Small intestine (tissue), 7 donors: ENCODE measurements at regions not wholly inside any gene's neighbourhood (a gene's known extent, or its start where the extent isn't known, plus 50 kb on each side); places are given as distances from the start of the nearest gene placed in this dataset.

Experiments
- DNase-seq, 2 donors: peaks; one replicate each; pipeline versions ENCODE4 v3.0.0 to v3.0.0-alpha.2; 2013
- FAIRE-seq: peaks from 2 replicates; lab custom pipeline; 2012; peaks lifted over from hg19 to GRCh38; lab: Jason Lieb, UNC
- H3K27ac ChIP-seq, 3 donors: one replicate each; pipeline ENCODE4 v1.5.1; 2013; ENCODE audit warnings: low read length in 2 of 3, mild to moderate bottlenecking in 2 of 3, control low read depth in 1 of 3, inconsistent platforms in 1 of 3, low read depth in 1 of 3, moderate library complexity in 1 of 3
- H3K27me3 ChIP-seq, 3 donors: one replicate each; pipeline ENCODE4 v1.6.1; 2013; ENCODE audit warnings: low read length in 3 of 3, inconsistent platforms in 1 of 3; ENCODE audit not compliant: control insufficient read depth in 3 of 3, insufficient read depth in 3 of 3
- H3K36me3 ChIP-seq, 3 donors: one replicate each; pipeline ENCODE4 v1.6.1; 2013; ENCODE audit warnings: low read length in 3 of 3, inconsistent platforms in 1 of 3, low read depth in 1 of 3, mild to moderate bottlenecking in 1 of 3, moderate library complexity in 1 of 3; ENCODE audit not compliant: control insufficient read depth in 3 of 3, insufficient read depth in 2 of 3
- H3K4me1 ChIP-seq, 3 donors: one replicate each; pipeline ENCODE4 v1.6.1; 2013; ENCODE audit warnings: low read length in 2 of 3, inconsistent platforms in 1 of 3, low read depth in 1 of 3, mild to moderate bottlenecking in 1 of 3, moderate library complexity in 1 of 3; ENCODE audit not compliant: control insufficient read depth in 3 of 3, insufficient read depth in 2 of 3
- H3K4me3 ChIP-seq, 3 donors: one replicate each; pipeline ENCODE4 v1.5.1; 2013; ENCODE audit warnings: low read length in 3 of 3, control low read depth in 1 of 3, inconsistent platforms in 1 of 3, low read depth in 1 of 3, mild to moderate bottlenecking in 1 of 3, moderate library complexity in 1 of 3
- H3K9me3 ChIP-seq, 2 donors: one replicate each; pipeline ENCODE4 v1.6.1; 2013; ENCODE audit warnings: low read depth in 1 of 2, low read length in 1 of 2; ENCODE audit not compliant: control insufficient read depth in 2 of 2, insufficient read depth in 1 of 2
- WGBS, 3 donors: extraction: QIAGEN DNeasy Blood & Tissue Kit; methylation state at CpG; one replicate each; pipeline ENCODE4 v1.1.7; 2013; 5-methylcytosine and 5-hydroxymethylcytosine counted together
- donor health status: healthy with polysubstance abuse.
- donor health status: control.
- donor health status: control.
- donor health status: Bipolar disorder and iron deficiency.
- donor health status: healthy.

DNA sequence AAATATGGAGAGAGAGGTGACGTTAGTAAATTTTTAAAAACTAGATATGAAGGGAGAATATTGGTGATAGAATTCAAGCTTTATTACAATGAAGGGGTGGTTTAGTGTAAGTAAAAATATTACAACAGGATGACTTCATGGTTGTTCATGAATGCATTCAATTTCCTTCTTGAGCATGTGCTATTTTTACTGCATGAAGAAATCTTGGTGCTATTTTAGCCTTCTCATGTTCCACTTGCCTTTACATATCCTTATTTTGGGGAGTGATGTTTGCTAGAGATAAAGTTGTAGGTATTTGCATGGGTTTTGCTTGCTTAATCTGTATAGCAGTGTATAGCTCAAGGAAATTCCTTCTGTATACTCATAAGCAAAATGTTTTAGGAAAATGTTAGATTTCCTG is 195.0 kb upstream of the MMADHC start:
- Histone ChIP-seq H3K9me3 (no peaks in the 10 kb centered on the region), H3K36me3 (no peaks in the 10 kb centered on the region), H3K4me1 (no peaks in the 10 kb centered on the region), H3K27ac (no peak overlapping the region), H3K27me3 (no peaks in the 10 kb centered on the region), H3K4me3 (no peak overlapping the region)
- DNase-seq (no peak), FAIRE-seq (no peak)
- 83 to 100% (median 88%) methylated on average over 1 of the region's 1 CpG for WGBS, 3 donors

DNA sequence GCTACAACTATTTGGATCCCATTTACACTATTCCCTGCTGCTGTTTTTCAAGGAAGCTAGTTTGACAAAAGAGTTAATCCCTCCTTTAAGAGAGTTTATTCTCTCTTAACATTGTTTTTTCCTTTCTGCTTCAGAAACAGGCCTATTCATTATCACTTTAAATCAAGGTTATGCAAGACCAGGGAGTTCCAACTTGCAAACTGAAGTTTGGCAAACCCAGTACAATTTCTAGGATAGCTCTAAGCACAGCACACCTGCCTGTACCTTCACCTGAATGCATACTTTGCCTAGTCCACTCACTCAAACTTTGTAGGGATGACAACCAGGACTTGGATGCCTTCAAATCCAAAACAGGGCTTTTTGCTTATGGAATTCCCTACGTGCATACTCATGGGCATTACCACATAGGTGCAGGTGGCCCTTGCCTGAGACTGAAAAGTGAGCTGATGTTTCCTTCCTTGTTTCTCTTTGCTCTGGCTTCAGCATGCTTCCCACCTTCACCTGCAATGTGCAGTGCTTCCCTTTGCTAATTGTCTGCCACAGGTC is 193.8 kb upstream of the MMADHC start:
- Histone ChIP-seq H3K27ac (no peak overlapping the region), H3K4me1 (no peaks in the 10 kb centered on the region), H3K4me3 (no peak overlapping the region), H3K9me3 (no peaks in the 10 kb centered on the region), H3K36me3 (no peaks in the 10 kb centered on the region), H3K27me3 (no peaks in the 10 kb centered on the region)
- DNase-seq (no peak), FAIRE-seq (no peak)
- WGBS, 3 donors = 63 to 83% (median 75%) methylated on average over 1 of the region's 1 CpG

DNA sequence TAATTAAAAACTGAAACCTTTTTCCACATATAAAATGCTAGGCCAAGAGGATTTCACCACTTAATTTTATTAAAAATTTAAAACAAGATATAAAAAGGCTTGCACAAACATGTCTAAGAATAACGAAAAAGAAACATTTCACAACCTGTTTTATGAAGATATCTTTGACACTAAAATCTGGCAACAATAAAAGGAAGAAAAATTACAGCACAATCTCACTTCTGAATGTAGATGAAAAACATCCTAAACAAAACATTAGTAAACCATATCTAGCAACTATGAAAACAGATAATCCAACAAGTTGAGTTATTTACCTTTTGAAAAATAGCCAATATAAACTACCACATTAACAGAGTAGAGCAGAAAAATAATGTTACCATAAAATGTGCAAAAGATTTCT is 185.4 kb upstream of the MMADHC start:
- DNase-seq (no peak), FAIRE-seq (peak; percentile 80)
- H3K4me1 ChIP-seq = no peaks in the 10 kb centered on the region
- no peaks in the 10 kb centered on the region for H3K9me3 ChIP-seq
- H3K4me3 ChIP-seq = no peak overlapping the region
- H3K27me3 ChIP-seq = no peaks in the 10 kb centered on the region
- H3K27ac ChIP-seq = no peak overlapping the region
- no peaks in the 10 kb centered on the region for H3K36me3 ChIP-seq
- 50 to 72% (median 59%) methylated on average over 1 of the region's 1 CpG for WGBS, 3 donors

DNA sequence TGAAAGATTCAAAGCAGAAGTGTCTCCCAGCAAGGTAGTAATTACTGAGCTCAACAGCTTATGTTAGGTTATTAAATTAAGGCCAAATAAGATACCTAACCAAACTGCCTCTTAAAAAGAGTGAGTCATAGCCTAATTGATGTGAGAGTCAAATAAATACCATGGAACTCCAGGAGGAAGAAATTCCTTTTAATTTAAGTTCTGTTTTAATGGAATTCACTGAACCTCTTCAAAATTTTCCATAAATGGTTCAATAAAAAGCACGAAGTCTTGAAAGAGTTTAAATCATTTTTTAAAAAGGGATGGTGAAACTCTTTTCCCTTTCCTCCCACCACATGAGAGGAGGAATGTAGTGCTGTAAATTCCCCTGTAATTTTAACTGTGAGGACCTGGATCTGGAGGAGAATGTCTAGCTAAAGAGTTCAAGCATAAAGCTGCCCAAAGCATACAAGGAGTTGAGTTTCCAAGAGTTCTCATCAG is 180.8 kb upstream of the MMADHC start:
- Histone ChIP-seq H3K4me1 (no peaks in the 10 kb centered on the region), H3K4me3 (no peak overlapping the region), H3K27me3 (no peaks in the 10 kb centered on the region), H3K27ac (no peak overlapping the region), H3K36me3 (no peaks in the 10 kb centered on the region), H3K9me3 (no peaks in the 10 kb centered on the region)
- 43 to 47% (median 47%) methylated on average over 1 of the region's 1 CpG for WGBS, 3 donors
- FAIRE-seq (no peak), DNase-seq (no peak)

DNA sequence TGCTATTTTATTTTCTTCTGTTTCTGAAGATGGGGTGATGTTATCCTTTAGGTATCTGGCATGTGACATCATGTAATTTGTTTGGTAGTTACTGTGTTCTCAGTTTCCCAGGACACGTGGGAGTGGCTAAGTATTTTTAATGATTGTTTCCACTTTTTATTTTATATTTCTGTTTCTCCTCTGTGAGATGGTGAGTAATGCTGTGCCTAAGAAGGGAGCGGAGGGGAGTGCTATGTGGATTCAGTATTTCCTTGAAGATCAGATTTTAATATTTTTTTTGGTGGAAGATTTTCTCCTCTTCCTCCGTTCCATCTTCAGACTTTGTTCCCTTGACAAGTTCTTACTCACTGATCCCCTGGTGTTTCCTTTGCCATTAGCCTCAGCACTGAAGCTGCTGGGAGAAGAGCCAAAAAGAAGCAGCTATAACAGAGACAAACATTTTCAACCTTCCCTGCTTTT is 180.0 kb upstream of the MMADHC start:
- Histone ChIP-seq H3K9me3 (no peaks in the 10 kb centered on the region), H3K36me3 (no peaks in the 10 kb centered on the region), H3K4me3 (no peak overlapping the region), H3K4me1 (no peaks in the 10 kb centered on the region), H3K27ac (no peak overlapping the region), H3K27me3 (no peaks in the 10 kb centered on the region)
- FAIRE-seq (no peak), DNase-seq (no peak)
- 48 to 68% (median 52%) methylated on average over 3 of the region's 3 CpGs for WGBS, 3 donors

DNA sequence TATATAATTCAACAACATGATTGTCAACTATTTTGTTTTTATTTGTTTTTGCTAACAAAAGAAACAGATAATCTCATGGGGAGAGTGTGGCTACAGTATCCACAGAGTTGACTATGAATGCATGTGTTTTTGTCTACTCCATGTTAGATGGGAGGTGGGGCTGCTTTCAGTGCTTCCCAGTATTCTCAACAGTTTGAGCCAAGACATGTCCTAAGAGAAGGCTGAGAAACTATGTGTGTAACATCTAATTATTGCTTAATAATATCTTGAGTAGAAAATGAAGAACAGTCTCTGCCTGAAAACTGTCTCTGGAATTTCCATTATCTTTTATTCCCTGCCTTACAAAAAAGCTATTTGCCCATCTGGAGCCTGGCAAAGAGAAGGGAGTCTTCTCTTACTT is 178.8 kb upstream of the MMADHC start:
- Histone ChIP-seq H3K27ac (no peak overlapping the region), H3K4me3 (no peak overlapping the region), H3K9me3 (no peaks in the 10 kb centered on the region), H3K4me1 (no peaks in the 10 kb centered on the region), H3K36me3 (no peaks in the 10 kb centered on the region), H3K27me3 (no peaks in the 10 kb centered on the region)
- FAIRE-seq = no peak
- DNase-seq = no peak

DNA sequence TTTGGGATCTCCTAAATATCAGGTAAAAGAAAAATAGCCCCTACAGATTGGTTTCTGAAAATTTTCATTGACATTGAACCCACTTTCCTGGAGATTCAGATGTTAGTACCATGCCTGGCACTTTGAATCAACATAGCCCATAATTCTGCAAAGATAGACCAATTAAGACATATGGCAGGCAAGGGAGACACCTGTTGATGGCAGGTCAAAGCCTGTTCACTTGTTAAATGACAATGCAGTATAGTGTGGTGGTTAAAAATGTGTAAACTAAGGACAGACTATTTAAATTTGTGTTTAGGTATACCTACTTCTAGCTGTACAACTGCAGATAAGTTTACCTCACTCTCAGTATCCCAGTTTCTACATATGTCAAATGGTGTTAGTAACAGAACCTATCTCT is 178.1 kb upstream of the MMADHC start:
- no peak overlapping the region for H3K4me3 ChIP-seq
- H3K36me3 ChIP-seq = no peaks in the 10 kb centered on the region
- H3K4me1 ChIP-seq = no peaks in the 10 kb centered on the region
- no peak for DNase-seq
- no peak for FAIRE-seq
- no peaks in the 10 kb centered on the region for H3K27me3 ChIP-seq
- H3K27ac ChIP-seq = no peak overlapping the region
- H3K9me3 ChIP-seq = no peaks in the 10 kb centered on the region

DNA sequence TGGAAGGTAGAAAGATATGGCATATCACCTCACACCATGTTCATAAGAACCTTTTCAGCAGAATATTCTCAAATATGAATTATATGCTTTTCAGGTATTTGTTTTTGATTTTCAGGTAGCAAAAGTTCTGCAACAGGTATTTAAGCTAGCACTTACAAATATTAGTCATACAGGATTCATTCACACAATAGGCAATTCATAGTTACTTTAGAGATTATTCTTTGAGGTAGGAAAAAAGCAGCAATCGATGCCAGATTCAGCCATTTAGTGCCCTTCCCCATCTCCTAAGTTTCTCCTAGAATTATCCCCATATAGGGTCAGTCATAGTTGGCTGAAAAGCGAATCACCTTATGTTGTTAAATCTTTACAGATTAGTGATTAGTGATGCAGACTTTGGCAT is 177.4 kb upstream of the MMADHC start:
- WGBS, 3 donors = 60 to 79% (median 61%) methylated on average over 2 of the region's 2 CpGs
- Histone ChIP-seq H3K27me3 (no peaks in the 10 kb centered on the region), H3K4me3 (no peak overlapping the region), H3K27ac (no peak overlapping the region), H3K4me1 (no peaks in the 10 kb centered on the region), H3K36me3 (no peaks in the 10 kb centered on the region), H3K9me3 (no peaks in the 10 kb centered on the region)
- DNase-seq (no peak), FAIRE-seq (no peak)

DNA sequence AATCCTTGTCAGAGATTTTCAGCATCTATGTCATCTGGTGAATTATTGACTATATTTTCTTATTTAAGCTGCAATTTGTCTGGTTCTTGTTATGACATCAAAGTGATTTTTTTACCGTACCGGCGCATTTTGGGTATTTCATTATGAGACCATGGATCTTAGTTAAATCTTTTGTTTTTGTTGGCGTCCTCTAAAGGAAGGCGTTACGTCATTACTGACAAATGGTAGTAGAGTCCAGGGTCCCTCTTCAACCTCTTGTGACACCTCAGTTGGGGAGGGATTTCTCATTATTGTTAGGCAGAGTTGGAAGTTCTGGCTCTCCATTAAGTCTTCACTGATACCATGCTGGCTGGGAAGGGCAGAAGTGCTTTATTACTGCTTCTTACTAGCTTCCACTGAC is 175.8 kb upstream of the MMADHC start:
- H3K9me3 ChIP-seq = no peaks in the 10 kb centered on the region
- FAIRE-seq (no peak), DNase-seq (no peak)
- H3K27me3 ChIP-seq = no peaks in the 10 kb centered on the region
- 82 to 96% (median 89%) methylated on average over 6 of the region's 6 CpGs for WGBS, 3 donors
- no peaks in the 10 kb centered on the region for H3K4me1 ChIP-seq
- H3K4me3 ChIP-seq = no peak overlapping the region
- no peaks in the 10 kb centered on the region for H3K36me3 ChIP-seq
- H3K27ac ChIP-seq = no peak overlapping the region
